GM23338 (cell line): ENCODE measurements at regions not wholly inside any gene's neighbourhood (a gene's known extent, or its start where the extent isn't known, plus 50 kb on each side); places are given as distances from the start of the nearest gene placed in this dataset.

Experiments used
- ATAC-seq: fragments of 200-7000 bp; cut with Tn5 transposase; 3 replicates; pipeline ENCODE4 v1.9.1; 2020
- DNase-seq: peaks from one replicate; pipeline ENCODE4 v3.0.0-alpha.2; 2015; ENCODE audit warnings: low spot score
- H2AFZ ChIP-seq: fragments of 200-600 bp; sonication (generic); 2 replicates; pipeline ENCODE4 v1.8.0; 2016; ENCODE audit warnings: antibody characterized with exemption, mild to moderate bottlenecking, moderate library complexity
- H3F3A ChIP-seq: fragments of 200-600 bp; sonication (generic); replicated peaks from 2 replicates; pipeline ENCODE4 v1.8.0; 2017; ENCODE audit warnings: antibody characterized with exemption, mixed run types, low read depth
- H3K27ac ChIP-seq: fragments of 200-600 bp; sonication (generic); 2 replicates; pipeline ENCODE4 v1.6.1; 2016; ENCODE audit warnings: low read depth
- H3K27me3 ChIP-seq: fragments of 200-600 bp; sonication (generic); 2 replicates; pipeline ENCODE4 v1.8.0; 2016; ENCODE audit warnings: mild to moderate bottlenecking, mixed run types, moderate library complexity; ENCODE audit not compliant: insufficient read depth
- H3K36me3 ChIP-seq: fragments of 200-600 bp; sonication (generic); 2 replicates; pipeline ENCODE4 v1.8.0; 2016; ENCODE audit warnings: mild to moderate bottlenecking; ENCODE audit not compliant: insufficient read depth
- H3K4me1 ChIP-seq: fragments of 200-600 bp; sonication (generic); 2 replicates; pipeline ENCODE4 v1.8.0; 2016; ENCODE audit warnings: mild to moderate bottlenecking, moderate library complexity; ENCODE audit not compliant: insufficient read depth
- H3K4me2 ChIP-seq: fragments of 200-600 bp; sonication (generic); 2 replicates; pipeline ENCODE4 v1.7.1; 2017; ENCODE audit warnings: mixed run types
- H3K4me3 ChIP-seq: fragments of 200-600 bp; sonication (generic); 2 replicates; pipeline ENCODE4 v1.6.1; 2016; ENCODE audit warnings: mixed run types
- H3K79me2 ChIP-seq: fragments of 200-600 bp; sonication (generic); replicated peaks from 2 replicates; pipeline ENCODE4 v1.8.0; 2017; ENCODE audit warnings: mild to moderate bottlenecking; ENCODE audit not compliant: insufficient read depth
- H3K9me2 ChIP-seq: fragments of 200-600 bp; sonication (generic); 2 replicates; pipeline ENCODE4 v1.8.0; 2017; ENCODE audit not compliant: insufficient read depth
- H4K20me1 ChIP-seq: fragments of 200-600 bp; sonication (generic); replicated peaks from 2 replicates; pipeline ENCODE4 v1.8.0; 2017; ENCODE audit warnings: mild to moderate bottlenecking; ENCODE audit not compliant: insufficient read depth
- H3K27ac Mint-ChIP-seq: 2 replicates; pipeline ENCODE4 v1.8.0; 2020; ENCODE audit warnings: inconsistent platforms, mild to moderate bottlenecking, moderate library complexity, mixed read lengths
- H3K27me3 Mint-ChIP-seq: 3 replicates; pipeline ENCODE4 v1.8.0; 2022; ENCODE audit warnings: low read depth, mild to moderate bottlenecking, moderate library complexity, mixed read lengths, inconsistent platforms; ENCODE audit not compliant: insufficient read depth, poor library complexity
- H3K36me3 Mint-ChIP-seq: 3 replicates; pipeline ENCODE4 v1.8.0; 2021; ENCODE audit warnings: low read depth, mild to moderate bottlenecking, inconsistent platforms, moderate library complexity, mixed read lengths
- H3K4me1 Mint-ChIP-seq: 3 replicates; pipeline ENCODE4 v1.8.0; 2020; ENCODE audit warnings: mild to moderate bottlenecking, inconsistent platforms, mixed read lengths
- H3K4me3 Mint-ChIP-seq: 3 replicates; pipeline ENCODE4 v1.8.0; 2021; ENCODE audit warnings: moderate library complexity, mild to moderate bottlenecking, inconsistent platforms, mixed read lengths
- H3K9me3 Mint-ChIP-seq: 3 replicates; pipeline ENCODE4 v1.8.0; 2020; ENCODE audit warnings: moderate library complexity, mild to moderate bottlenecking, inconsistent platforms, mixed read lengths
- CREB1 ChIP-seq: fragments of 250-450 bp; sonication (Bioruptor Pico); IDR thresholded peaks from 2 replicates; pipeline ENCODE4 v1.5.0; 2020; ENCODE audit warnings: low read depth, mild to moderate bottlenecking, moderate library complexity
- CTCF ChIP-seq, 2 experiments: fragments of 200-600 bp in 1 of 2; sonication (generic) in 1 of 2; conservative IDR thresholded peaks; 2 replicates each; pipeline versions ENCODE4 v1.5.1 to v1.6.1; 2016 to 2017; ENCODE audit warnings: antibody characterized with exemption in 2 of 2, low read depth in 2 of 2, mild to moderate bottlenecking in 2 of 2, moderate library complexity in 1 of 2
- ETS1 ChIP-seq: IDR thresholded peaks from 2 replicates; pipeline ENCODE4 v1.6.1; 2016; ENCODE audit warnings: antibody characterized with exemption
- EZH2 ChIP-seq: fragments of 200-600 bp; sonication (generic); IDR thresholded peaks from one replicate; pipeline ENCODE4 v1.8.0; 2017; ENCODE audit warnings: antibody characterized with exemption, mild to moderate bottlenecking, low read depth; ENCODE audit not compliant: unreplicated experiment
- EZH2phosphoT487 ChIP-seq: fragments of 200-600 bp; sonication (generic); IDR thresholded peaks from one replicate; pipeline ENCODE4 v1.8.1; 2018; ENCODE audit warnings: antibody characterized with exemption; ENCODE audit not compliant: unreplicated experiment
- JUNB ChIP-seq: IDR thresholded peaks from one replicate; pipeline ENCODE4 v1.6.1; 2016; ENCODE audit warnings: antibody characterized with exemption; ENCODE audit not compliant: unreplicated experiment
- NANOG ChIP-seq: IDR thresholded peaks from 2 replicates; pipeline ENCODE4 v1.6.1; 2016; ENCODE audit warnings: antibody characterized with exemption, borderline replicate concordance
- POLR2AphosphoS5 ChIP-seq: IDR thresholded peaks from 2 replicates; pipeline ENCODE4 v1.6.1; 2016; ENCODE audit warnings: antibody characterized with exemption, low read depth
- REST ChIP-seq: IDR thresholded peaks from one replicate; pipeline ENCODE4 v1.6.1; 2018; ENCODE audit warnings: antibody characterized with exemption; ENCODE audit not compliant: unreplicated experiment
- STAT1 ChIP-seq: IDR thresholded peaks from one replicate; pipeline ENCODE4 v1.6.1; 2016; ENCODE audit warnings: antibody characterized with exemption; ENCODE audit not compliant: unreplicated experiment
- ZNF114 ChIP-seq: fragments of 250-450 bp; sonication (Bioruptor Pico); IDR thresholded peaks from 2 replicates; pipeline ENCODE4 v1.5.0; 2020; ENCODE audit warnings: mild to moderate bottlenecking, moderate library complexity
- ZNF331 ChIP-seq: fragments of 250-450 bp; sonication (Bioruptor Pico); IDR thresholded peaks from 2 replicates; pipeline ENCODE4 v1.5.0; 2020; ENCODE audit warnings: low read depth, mild to moderate bottlenecking, moderate library complexity
- ZNF462 ChIP-seq: fragments of 250-450 bp; sonication (Bioruptor Pico); IDR thresholded peaks from 2 replicates; pipeline ENCODE4 v1.5.0; 2020; ENCODE audit warnings: mild to moderate bottlenecking, moderate library complexity

GRCh38 chr1:221887415-221887746 is 145.5 kb upstream of the DUSP10 start:
- H3K27ac Mint-ChIP-seq = no peak overlapping the region
- ATAC-seq (no peak), DNase-seq (no peak)
- no peaks in the 10 kb centered on the region for H4K20me1 ChIP-seq
- no peak overlapping the region for H3K27ac ChIP-seq
- no peaks in the 10 kb centered on the region; the same call in 2 of the 3 replicates for H3K4me1 Mint-ChIP-seq
- no peak overlapping the region for H3K4me3 Mint-ChIP-seq
- no peaks in the 10 kb centered on the region for H3K9me3 Mint-ChIP-seq
- no peaks in the 10 kb centered on the region for H3K79me2 ChIP-seq
- no peaks in the 10 kb centered on the region for H3K4me1 ChIP-seq
- no peak overlapping the region for H2AFZ ChIP-seq
- no peaks in the 10 kb centered on the region for H3F3A ChIP-seq
- H3K9me2 ChIP-seq = peaks cover 8% of the 10 kb centered on the region; the same call in 1 of the 2 replicates
- H3K27me3 Mint-ChIP-seq = peaks cover 6% of the 10 kb centered on the region
- H3K4me2 ChIP-seq = no peak overlapping the region
- no peaks in the 10 kb centered on the region for H3K36me3 Mint-ChIP-seq
- TF ChIP-seq EZH2 = no peak
- no peak for TF ChIP-seq POLR2AphosphoS5
- no peak for TF ChIP-seq ZNF331 (CRISPR knock-in tag)
- TF ChIP-seq ZNF462 (CRISPR knock-in tag) = no peak
- TF ChIP-seq REST = no peak
- no peak for TF ChIP-seq JUNB
- no peak for TF ChIP-seq EZH2phosphoT487
- no peak for TF ChIP-seq STAT1
- no peak for TF ChIP-seq ZNF114 (CRISPR knock-in tag)
- no peak for TF ChIP-seq ETS1
- no peak for TF ChIP-seq NANOG
- TF ChIP-seq CTCF (conservative IDR thresholded peaks at IDR 0.05; ENCODE audit: low read depth in 2 of 2) = no peak
- no peak for TF ChIP-seq CREB1 (CRISPR knock-in tag)
- H3K4me3 ChIP-seq = no peak overlapping the region
- H3K27me3 ChIP-seq = no peaks in the 10 kb centered on the region
- no peaks in the 10 kb centered on the region for H3K36me3 ChIP-seq
